Astrocyte (in vitro differentiated cells and primary cell): ENCODE measurements at regions not wholly inside any gene's neighbourhood (a gene's known extent, or its start where the extent isn't known, plus 50 kb on each side); places are given as distances from the start of the nearest gene placed in this dataset.

Experiments
- DNase-seq: peaks from one replicate; pipeline ENCODE4 v3.0.0-alpha.2; 2010; ENCODE audit warnings: low read depth
- FAIRE-seq: peaks from 2 replicates; lab custom pipeline; 2011; peaks lifted over from hg19 to GRCh38; lab: Jason Lieb, UNC
- H2AFZ ChIP-seq: 2 replicates; pipeline ENCODE4 v1.6.0; 2012; ENCODE audit warnings: low read depth, low read length, inconsistent platforms
- H3K27ac ChIP-seq: 2 replicates; pipeline ENCODE4 v1.5.1; 2011; ENCODE audit warnings: low read depth, low read length, inconsistent platforms
- H3K27me3 ChIP-seq: 2 replicates; pipeline ENCODE4 v1.6.0; 2011; ENCODE audit warnings: low read length, inconsistent platforms; ENCODE audit not compliant: insufficient read depth
- H3K36me3 ChIP-seq: 2 replicates; pipeline ENCODE4 v1.5.1; 2011; ENCODE audit warnings: low read length, inconsistent platforms; ENCODE audit not compliant: insufficient read depth
- H3K4me1 ChIP-seq: 2 replicates; pipeline ENCODE4 v1.5.1; 2011; ENCODE audit warnings: low read length, inconsistent platforms; ENCODE audit not compliant: insufficient read depth
- H3K4me2 ChIP-seq: 2 replicates; pipeline ENCODE4 v1.6.0; 2012; ENCODE audit warnings: low read length, inconsistent platforms
- H3K4me3 ChIP-seq: 2 replicates; pipeline ENCODE4 v1.5.1; 2011; ENCODE audit warnings: low read depth, mild to moderate bottlenecking, low read length, inconsistent platforms; ENCODE audit not compliant: insufficient read depth
- H3K79me2 ChIP-seq: 2 replicates; pipeline ENCODE4 v1.6.0; 2012; ENCODE audit warnings: mild to moderate bottlenecking, low read length, inconsistent platforms; ENCODE audit not compliant: insufficient read depth
- H3K9ac ChIP-seq: 2 replicates; pipeline ENCODE4 v1.6.0; 2012; ENCODE audit warnings: mild to moderate bottlenecking, low read length, inconsistent platforms
- H3K9me3 ChIP-seq: 2 replicates; pipeline ENCODE4 v1.5.1; 2012; ENCODE audit warnings: low read depth, mild to moderate bottlenecking, low read length, inconsistent platforms; ENCODE audit not compliant: insufficient read depth
- H4K20me1 ChIP-seq: 2 replicates; pipeline ENCODE4 v1.6.0; 2012; ENCODE audit warnings: low read length, inconsistent platforms; ENCODE audit not compliant: insufficient read depth
- H3K27ac Mint-ChIP-seq: one replicate; pipeline ENCODE4 v1.8.0; 2021; ENCODE audit warnings: mild to moderate bottlenecking, mixed read lengths; ENCODE audit not compliant: unreplicated experiment
- H3K27me3 Mint-ChIP-seq: one replicate; pipeline ENCODE4 v1.8.0; 2021; ENCODE audit warnings: low read depth, mixed read lengths; ENCODE audit not compliant: unreplicated experiment
- H3K36me3 Mint-ChIP-seq: one replicate; pipeline ENCODE4 v1.8.0; 2021; ENCODE audit warnings: low read depth, mixed read lengths; ENCODE audit not compliant: unreplicated experiment
- H3K4me1 Mint-ChIP-seq: one replicate; pipeline ENCODE4 v1.8.0; 2021; ENCODE audit warnings: low read depth, mixed read lengths; ENCODE audit not compliant: unreplicated experiment
- H3K4me3 Mint-ChIP-seq: one replicate; pipeline ENCODE4 v1.8.0; 2021; ENCODE audit warnings: mild to moderate bottlenecking, moderate library complexity, mixed read lengths; ENCODE audit not compliant: unreplicated experiment
- H3K9me3 Mint-ChIP-seq: one replicate; pipeline ENCODE4 v1.8.0; 2021; ENCODE audit warnings: mild to moderate bottlenecking, mixed read lengths; ENCODE audit not compliant: unreplicated experiment
- CTCF ChIP-seq: IDR thresholded peaks from 2 replicates; pipeline ENCODE4 v1.5.1; 2011; ENCODE audit warnings: low read depth, mild to moderate bottlenecking, inconsistent platforms, low read length, moderate library complexity; ENCODE audit not compliant: insufficient read depth
- EZH2 ChIP-seq: IDR thresholded peaks from 2 replicates; pipeline ENCODE4 v1.6.1; 2012; ENCODE audit warnings: mild to moderate bottlenecking, low read length, inconsistent platforms; ENCODE audit not compliant: insufficient read depth

GRCh38 chr2:172234716-172235691 lies 132.3 kb upstream of the DLX2 start:
- DNase-seq: no peak
- peaks cover 31% of the 10 kb centered on the region for H3K27me3 Mint-ChIP-seq
- no peak overlapping the region for H3K27ac Mint-ChIP-seq

DNA sequence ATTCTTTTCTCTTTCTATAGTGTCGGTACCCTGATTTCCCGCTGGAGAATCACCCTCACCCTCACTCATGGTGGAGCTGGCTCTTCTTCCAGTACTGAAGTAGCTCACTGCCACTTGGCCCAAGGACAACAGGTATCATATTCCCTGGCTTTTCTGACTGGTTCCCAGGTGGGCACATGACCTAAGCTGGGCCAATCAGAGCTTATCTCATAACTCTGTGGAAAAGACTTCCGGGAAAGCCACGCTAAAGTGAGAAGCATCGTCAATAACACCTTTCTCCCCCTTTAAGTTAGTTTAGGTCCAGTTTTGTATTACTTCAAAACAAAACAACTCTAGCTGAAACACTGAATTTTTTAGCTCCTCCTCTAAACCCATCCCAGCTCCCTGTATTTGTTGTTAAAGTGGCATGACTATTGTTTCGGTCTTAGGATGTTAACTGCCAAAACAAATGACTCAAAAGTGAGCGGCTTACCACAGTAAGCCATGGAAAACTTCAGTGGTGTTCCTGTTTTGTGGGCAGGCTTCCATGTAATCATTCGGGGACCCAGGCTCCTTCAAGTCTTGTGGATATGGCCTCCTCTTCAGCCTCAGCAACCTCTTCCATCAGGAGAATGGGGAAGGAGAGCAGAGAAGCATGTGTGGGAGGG lies 137.4 kb upstream of the DLX2 start:
- H3K36me3 ChIP-seq: no peaks in the 10 kb centered on the region
- FAIRE-seq: no peak
- no peak overlapping the region for H3K9ac ChIP-seq
- no peaks in the 10 kb centered on the region for H3K9me3 ChIP-seq
- H4K20me1 ChIP-seq: no peaks in the 10 kb centered on the region
- TF ChIP-seq EZH2: no peak
- TF ChIP-seq CTCF: no peak
- peaks cover 6% of the 10 kb centered on the region for H3K4me1 ChIP-seq
- H3K4me2 ChIP-seq: no peak overlapping the region
- H3K4me3 ChIP-seq: no peak overlapping the region
- peak overlapping the region; percentile 44 for H2AFZ ChIP-seq
- H3K9me3 Mint-ChIP-seq: no peaks in the 10 kb centered on the region
- peaks cover 4% of the 10 kb centered on the region for H3K4me1 Mint-ChIP-seq
- no peaks in the 10 kb centered on the region for H3K79me2 ChIP-seq
- H3K36me3 Mint-ChIP-seq: no peaks in the 10 kb centered on the region
- H3K27ac Mint-ChIP-seq: no peak overlapping the region
- H3K4me3 Mint-ChIP-seq: no peak overlapping the region
- peaks cover 20% of the 10 kb centered on the region for H3K27me3 Mint-ChIP-seq
- peaks cover 5% of the 10 kb centered on the region for H3K27me3 ChIP-seq
- H3K27ac ChIP-seq: no peak overlapping the region
- DNase-seq: peak; percentile 63

More at GRCh38 chr2:172234716-172235691, 132.3 kb upstream of the DLX2 start:
- H2AFZ ChIP-seq: peak overlapping the region; percentile 83
- peaks cover 25% of the 10 kb centered on the region for H3K4me1 ChIP-seq
- H3K4me1 Mint-ChIP-seq: peaks cover 17% of the 10 kb centered on the region
- H3K9ac ChIP-seq: peak overlapping the region; percentile 32
- no peaks in the 10 kb centered on the region for H3K79me2 ChIP-seq
- H3K4me3 ChIP-seq: peak overlapping the region; percentile 65
- H4K20me1 ChIP-seq: no peaks in the 10 kb centered on the region
- H3K36me3 Mint-ChIP-seq: no peaks in the 10 kb centered on the region
- FAIRE-seq: no peak
- H3K36me3 ChIP-seq: no peaks in the 10 kb centered on the region
- no peak overlapping the region for H3K27ac ChIP-seq
- no peaks in the 10 kb centered on the region for H3K9me3 ChIP-seq
- H3K4me2 ChIP-seq: peak overlapping the region; percentile 95
- H3K27me3 ChIP-seq: peaks cover 10% of the 10 kb centered on the region
- no peak for TF ChIP-seq CTCF
- TF ChIP-seq EZH2: peak; percentile 66
- H3K9me3 Mint-ChIP-seq: no peaks in the 10 kb centered on the region
- H3K4me3 Mint-ChIP-seq: peak overlapping the region; percentile 83
